Activated CD8-positive, alpha-beta T cell treated with anti-CD3 and anti-CD28 coated beads for 36 hours (primary cell): ENCODE measurements at regions not wholly inside any gene's neighbourhood (a gene's known extent, or its start where the extent isn't known, plus 50 kb on each side); places are given as distances from the start of the nearest gene placed in this dataset.
"Not testable (repeated sequence)": the region's sequence is repeated elsewhere in the genome, so short reads cannot be mapped to it uniquely, and the experiment has no call there.

Experiments used
- ATAC-seq: fragments of 200-7000 bp; cut with Tn5 transposase; one replicate; pipeline ENCODE4 v1.10.0; 2021; ENCODE audit warnings: mild to moderate bottlenecking, moderate library complexity
- CTCF ChIA-PET: fragments of 350-600 bp; sonication (Branson Sonifier 250); formaldehyde crosslinking; loops from one replicate; lab custom pipeline; 2021; ENCODE audit warnings: antibody characterized with exemption; lab: Charles Lee
- POLR2A ChIA-PET: fragments of 350-600 bp; sonication (Branson Sonifier 250); formaldehyde crosslinking; loops from one replicate; lab custom pipeline; 2021; ENCODE audit warnings: antibody characterized with exemption; lab: Charles Lee
- DNase-seq: peaks from one replicate; pipeline ENCODE4 v3.0.0-alpha.2; 2020
- H3K27ac Mint-ChIP-seq: one replicate; pipeline ENCODE4 v1.8.0; 2021; ENCODE audit warnings: mild to moderate bottlenecking, mixed read lengths
- H3K27me3 Mint-ChIP-seq: one replicate; pipeline ENCODE4 v1.8.0; 2021; ENCODE audit warnings: mixed read lengths
- H3K36me3 Mint-ChIP-seq: one replicate; pipeline ENCODE4 v1.8.0; 2021; ENCODE audit warnings: low read depth, mixed read lengths
- H3K4me1 Mint-ChIP-seq: one replicate; pipeline ENCODE4 v1.8.0; 2021; ENCODE audit warnings: low read depth, mixed read lengths
- H3K4me3 Mint-ChIP-seq: one replicate; pipeline ENCODE4 v1.8.0; 2021; ENCODE audit warnings: mild to moderate bottlenecking, moderate library complexity, mixed read lengths
- H3K9me3 Mint-ChIP-seq: one replicate; pipeline ENCODE4 v1.8.0; 2021; ENCODE audit warnings: mixed read lengths
- intact Hi-C: fragments of 100-400 bp; cut with micrococcal nuclease; formaldehyde crosslinking; loops from one replicate; pipeline ENCODE4 v1.10.0; 2022
- TF ChIP-seq, protein P1 (sequence below): fragments of 200-600 bp; IDR thresholded peaks from one replicate; pipeline ENCODE4 v1.8.0; 2022; ENCODE audit warnings: antibody characterized with exemption, mild to moderate bottlenecking

DNA sequence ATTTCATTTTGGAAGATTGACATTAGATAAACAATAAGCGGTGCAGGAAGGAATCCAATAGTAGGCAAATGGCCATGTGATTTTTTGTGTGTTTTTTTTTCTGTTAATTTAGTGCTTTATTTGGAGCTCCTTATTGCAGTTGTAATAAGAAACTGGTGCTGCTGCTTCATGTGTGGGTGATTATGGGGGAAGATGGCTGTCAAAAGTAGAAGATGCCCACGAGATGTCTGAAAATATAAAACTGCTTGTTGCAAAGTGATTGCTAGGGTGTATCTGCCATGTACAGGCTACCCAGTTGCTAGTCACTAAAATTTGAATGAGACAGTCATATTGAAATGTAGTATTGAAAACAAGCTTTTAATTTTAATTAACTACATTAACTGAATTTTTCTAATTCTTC is 216.7 kb upstream of the FTMT start:
- H3K9me3 Mint-ChIP-seq = peaks cover 2% of the 10 kb centered on the region
- POLR2A ChIA-PET = no interaction called here
- no peak overlapping the region for H3K4me3 Mint-ChIP-seq
- no peaks in the 10 kb centered on the region for H3K27me3 Mint-ChIP-seq
- intact Hi-C loops = no loop called here
- CTCF ChIA-PET = no interaction called here
- TF ChIP-seq, protein P1, sequence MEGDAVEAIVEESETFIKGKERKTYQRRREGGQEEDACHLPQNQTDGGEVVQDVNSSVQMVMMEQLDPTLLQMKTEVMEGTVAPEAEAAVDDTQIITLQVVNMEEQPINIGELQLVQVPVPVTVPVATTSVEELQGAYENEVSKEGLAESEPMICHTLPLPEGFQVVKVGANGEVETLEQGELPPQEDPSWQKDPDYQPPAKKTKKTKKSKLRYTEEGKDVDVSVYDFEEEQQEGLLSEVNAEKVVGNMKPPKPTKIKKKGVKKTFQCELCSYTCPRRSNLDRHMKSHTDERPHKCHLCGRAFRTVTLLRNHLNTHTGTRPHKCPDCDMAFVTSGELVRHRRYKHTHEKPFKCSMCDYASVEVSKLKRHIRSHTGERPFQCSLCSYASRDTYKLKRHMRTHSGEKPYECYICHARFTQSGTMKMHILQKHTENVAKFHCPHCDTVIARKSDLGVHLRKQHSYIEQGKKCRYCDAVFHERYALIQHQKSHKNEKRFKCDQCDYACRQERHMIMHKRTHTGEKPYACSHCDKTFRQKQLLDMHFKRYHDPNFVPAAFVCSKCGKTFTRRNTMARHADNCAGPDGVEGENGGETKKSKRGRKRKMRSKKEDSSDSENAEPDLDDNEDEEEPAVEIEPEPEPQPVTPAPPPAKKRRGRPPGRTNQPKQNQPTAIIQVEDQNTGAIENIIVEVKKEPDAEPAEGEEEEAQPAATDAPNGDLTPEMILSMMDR = no peak
- no peaks in the 10 kb centered on the region for H3K4me1 Mint-ChIP-seq
- no peak for DNase-seq
- no peaks in the 10 kb centered on the region for H3K36me3 Mint-ChIP-seq
- no peak overlapping the region for H3K27ac Mint-ChIP-seq
- ATAC-seq = no peak

DNA sequence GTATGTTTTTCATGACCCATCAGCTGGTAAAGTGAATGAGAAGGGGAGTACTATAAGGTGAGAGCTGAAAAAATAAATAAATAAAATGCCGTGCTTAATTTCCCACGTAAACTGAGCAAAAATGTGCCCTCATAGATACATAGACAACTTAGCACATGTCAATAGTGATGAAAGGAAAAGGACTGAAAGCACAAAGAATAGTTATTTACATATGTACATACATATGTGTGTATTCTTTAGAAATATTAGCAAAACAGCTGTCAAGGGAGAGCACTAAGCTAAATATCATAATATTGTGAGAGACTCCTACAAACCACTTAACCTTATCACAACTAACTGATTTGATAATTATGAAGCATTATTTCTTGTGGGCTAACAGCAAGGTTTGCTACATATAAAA is 213.6 kb upstream of the FTMT start:
- H3K9me3 Mint-ChIP-seq = peaks cover 5% of the 10 kb centered on the region
- TF ChIP-seq, protein P1 = no peak
- ATAC-seq (no peak), DNase-seq (no peak)
- H3K27me3 Mint-ChIP-seq = no peaks in the 10 kb centered on the region
- intact Hi-C loops = no loop called here
- no peaks in the 10 kb centered on the region for H3K4me1 Mint-ChIP-seq
- ChIA-PET POLR2A (no interaction called here), CTCF (interaction anchor here (1.3 kb wide), 1 partner anchor 18 kb away, joined by 4 read pairs; no protein-coding TSS in a partner anchor)
- no peaks in the 10 kb centered on the region for H3K36me3 Mint-ChIP-seq
- no peak overlapping the region for H3K4me3 Mint-ChIP-seq
- no peak overlapping the region for H3K27ac Mint-ChIP-seq

DNA sequence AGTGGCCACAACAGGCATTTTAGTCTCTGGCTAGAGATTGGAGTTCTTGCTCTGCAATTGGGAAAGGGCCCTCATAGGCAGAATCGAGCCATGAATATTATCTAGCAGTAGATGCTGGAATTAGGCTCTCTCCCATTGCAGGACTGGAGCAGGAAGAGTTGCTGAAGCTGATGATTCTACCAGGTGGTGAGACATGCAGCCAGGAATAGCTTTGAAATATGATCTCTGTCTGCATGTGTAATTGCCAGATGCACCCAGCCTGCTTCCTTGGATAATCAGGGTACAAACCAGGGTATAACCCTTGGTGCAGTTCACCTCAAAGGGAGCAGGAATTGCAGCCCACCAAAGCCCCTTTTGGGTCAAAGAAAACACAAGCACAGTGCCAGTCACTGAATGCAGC is 211.4 kb upstream of the FTMT start:
- TF ChIP-seq, protein P1 = no peak
- Mint-ChIP-seq H3K9me3 (peaks cover 8% of the 10 kb centered on the region), H3K27ac (no peak overlapping the region), H3K4me3 (no peak overlapping the region), H3K36me3 (no peaks in the 10 kb centered on the region), H3K4me1 (no peaks in the 10 kb centered on the region), H3K27me3 (no peaks in the 10 kb centered on the region)
- ChIA-PET POLR2A (no interaction called here), CTCF (no interaction called here)
- no peak for DNase-seq
- ATAC-seq = no peak
- intact Hi-C loops = no loop called here

DNA sequence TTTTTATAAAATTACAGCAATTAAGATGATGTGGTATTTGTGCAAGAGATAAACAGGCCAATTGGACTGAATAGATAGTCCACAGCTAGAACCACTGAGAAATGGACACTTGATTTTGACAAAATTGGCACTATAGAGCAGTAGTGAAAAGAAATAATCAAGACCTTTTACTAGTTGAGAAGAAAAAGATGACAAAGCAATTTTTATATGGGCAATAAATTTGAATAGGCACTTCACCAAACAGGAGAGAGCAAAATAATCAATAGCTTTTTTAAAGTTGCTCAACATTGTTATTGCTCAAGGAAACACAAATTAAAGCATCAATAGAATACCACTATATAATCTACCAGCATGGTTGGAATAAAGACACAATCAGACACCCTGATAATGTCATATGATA is 193.5 kb upstream of the FTMT start:
- DNase-seq (no peak), ATAC-seq (no peak)
- intact Hi-C loops = no loop called here
- no peaks in the 10 kb centered on the region for H3K36me3 Mint-ChIP-seq
- CTCF ChIA-PET = no interaction called here
- no peaks in the 10 kb centered on the region for H3K4me1 Mint-ChIP-seq
- H3K27ac Mint-ChIP-seq = no peak overlapping the region
- TF ChIP-seq, protein P1 = no peak
- H3K27me3 Mint-ChIP-seq = no peaks in the 10 kb centered on the region
- POLR2A ChIA-PET = no interaction called here
- no peak overlapping the region for H3K4me3 Mint-ChIP-seq
- no peaks in the 10 kb centered on the region for H3K9me3 Mint-ChIP-seq

DNA sequence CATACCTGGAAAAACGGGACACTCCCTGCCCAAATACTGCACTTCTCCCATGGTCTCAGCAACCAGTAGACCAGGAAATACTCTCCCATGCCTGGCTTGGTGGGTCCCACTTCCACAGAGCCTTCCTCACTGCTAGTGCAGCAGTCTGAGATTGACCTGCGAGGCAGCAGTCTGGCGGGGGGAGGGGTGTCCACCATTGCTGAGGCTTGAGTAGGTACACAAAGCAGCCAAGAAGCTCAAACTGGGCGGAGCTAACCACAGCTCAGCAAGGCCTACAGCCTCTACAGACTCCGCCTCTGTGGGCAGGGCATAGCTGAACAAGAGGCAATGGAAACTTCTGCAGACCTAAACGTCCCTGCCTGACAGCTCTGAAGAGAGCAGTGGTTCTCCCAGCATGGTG is 191.5 kb upstream of the FTMT start:
- Mint-ChIP-seq H3K9me3 (peaks cover 10% of the 10 kb centered on the region), H3K36me3 (no peaks in the 10 kb centered on the region), H3K4me3 (no peak overlapping the region), H3K27ac (no peak overlapping the region), H3K4me1 (no peaks in the 10 kb centered on the region), H3K27me3 (no peaks in the 10 kb centered on the region)
- TF ChIP-seq, protein P1 = no peak
- intact Hi-C loops = no loop called here
- ATAC-seq (no peak), DNase-seq (no peak)
- POLR2A ChIA-PET = no interaction called here
- CTCF ChIA-PET = no interaction called here

DNA sequence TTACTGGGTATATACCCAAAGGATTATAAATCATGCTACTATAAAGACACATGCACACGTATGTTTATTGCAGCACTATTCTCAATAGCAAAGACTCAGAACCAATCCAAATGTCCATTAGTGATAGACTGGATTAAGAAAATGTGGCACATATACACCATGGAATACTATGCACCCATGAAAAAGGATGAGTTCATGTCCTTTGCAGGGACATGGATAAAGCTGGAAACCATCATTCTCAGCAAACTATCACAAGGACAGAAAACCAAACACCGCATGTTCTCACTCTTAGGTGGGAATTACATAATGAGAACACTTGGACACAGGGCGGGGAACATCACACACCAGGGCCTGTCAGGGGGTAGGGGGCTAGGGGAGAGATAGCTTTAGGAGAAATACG is 186.1 kb upstream of the FTMT start:
- intact Hi-C loops, H3K27me3 Mint-ChIP-seq, CTCF ChIA-PET, ATAC-seq, H3K4me3 Mint-ChIP-seq, DNase-seq, H3K27ac Mint-ChIP-seq, H3K4me1 Mint-ChIP-seq, POLR2A ChIA-PET, H3K36me3 Mint-ChIP-seq: not testable (repeated sequence)
- H3K9me3 Mint-ChIP-seq = peaks cover 18% of the 10 kb centered on the region
